ENCODE measurements at regions not wholly inside any gene's neighbourhood (a gene's known extent, or its start where the extent isn't known, plus 50 kb on each side); places are given as distances from the start of the nearest gene placed in this dataset.

GRCh38 chr9:106112935-106113334 is 418.6 kb downstream of the TMEM38B start:
- H3K36me3 ChIP-seq (replicated peaks; ENCODE audit: insufficient read depth, low read length) = no peaks in the 10 kb centered on the region
- H3K9me3 ChIP-seq (replicated peaks; ENCODE audit: insufficient read depth, low read length) = no peaks in the 10 kb centered on the region
- no peaks in the 10 kb centered on the region for H3K4me1 ChIP-seq (ENCODE audit: low read length)
- H4K20me1 ChIP-seq (ENCODE audit: insufficient read depth, low read length) = no peaks in the 10 kb centered on the region
- no peak for DNase-seq
- H3K9ac ChIP-seq (ENCODE audit: low read length) = no peak overlapping the region
- H3K4me2 ChIP-seq (ENCODE audit: low read depth, low read length) = no peak overlapping the region
- no peaks in the 10 kb centered on the region for H3K79me2 ChIP-seq (ENCODE audit: low read length)
- TF ChIP-seq EZH2 (optimal IDR thresholded peaks at IDR 0.05; ENCODE audit: low read depth, low read length) (no peak), EZH2phosphoT487 (IDR thresholded peaks at IDR 0.05; ENCODE audit: low read length) (no peak)
- TF ChIP-seq, protein P1, sequence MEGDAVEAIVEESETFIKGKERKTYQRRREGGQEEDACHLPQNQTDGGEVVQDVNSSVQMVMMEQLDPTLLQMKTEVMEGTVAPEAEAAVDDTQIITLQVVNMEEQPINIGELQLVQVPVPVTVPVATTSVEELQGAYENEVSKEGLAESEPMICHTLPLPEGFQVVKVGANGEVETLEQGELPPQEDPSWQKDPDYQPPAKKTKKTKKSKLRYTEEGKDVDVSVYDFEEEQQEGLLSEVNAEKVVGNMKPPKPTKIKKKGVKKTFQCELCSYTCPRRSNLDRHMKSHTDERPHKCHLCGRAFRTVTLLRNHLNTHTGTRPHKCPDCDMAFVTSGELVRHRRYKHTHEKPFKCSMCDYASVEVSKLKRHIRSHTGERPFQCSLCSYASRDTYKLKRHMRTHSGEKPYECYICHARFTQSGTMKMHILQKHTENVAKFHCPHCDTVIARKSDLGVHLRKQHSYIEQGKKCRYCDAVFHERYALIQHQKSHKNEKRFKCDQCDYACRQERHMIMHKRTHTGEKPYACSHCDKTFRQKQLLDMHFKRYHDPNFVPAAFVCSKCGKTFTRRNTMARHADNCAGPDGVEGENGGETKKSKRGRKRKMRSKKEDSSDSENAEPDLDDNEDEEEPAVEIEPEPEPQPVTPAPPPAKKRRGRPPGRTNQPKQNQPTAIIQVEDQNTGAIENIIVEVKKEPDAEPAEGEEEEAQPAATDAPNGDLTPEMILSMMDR (IDR thresholded peaks at IDR 0.05; ENCODE audit: low read length) = no peak
- no peak overlapping the region for H3K27ac ChIP-seq (ENCODE audit: low read length)
- H3K9me2 ChIP-seq (replicated peaks; ENCODE audit: insufficient read depth, low read length) = no peaks in the 10 kb centered on the region
- H3F3A ChIP-seq (ENCODE audit: insufficient read depth, low read length) = no peaks in the 10 kb centered on the region
- no peak overlapping the region for H3K4me3 ChIP-seq (ENCODE audit: low read length)
- no peaks in the 10 kb centered on the region for H3K27me3 ChIP-seq (replicated peaks; ENCODE audit: insufficient read depth, low read length)
- H2AFZ ChIP-seq (ENCODE audit: low read length) = no peak overlapping the region

DNA sequence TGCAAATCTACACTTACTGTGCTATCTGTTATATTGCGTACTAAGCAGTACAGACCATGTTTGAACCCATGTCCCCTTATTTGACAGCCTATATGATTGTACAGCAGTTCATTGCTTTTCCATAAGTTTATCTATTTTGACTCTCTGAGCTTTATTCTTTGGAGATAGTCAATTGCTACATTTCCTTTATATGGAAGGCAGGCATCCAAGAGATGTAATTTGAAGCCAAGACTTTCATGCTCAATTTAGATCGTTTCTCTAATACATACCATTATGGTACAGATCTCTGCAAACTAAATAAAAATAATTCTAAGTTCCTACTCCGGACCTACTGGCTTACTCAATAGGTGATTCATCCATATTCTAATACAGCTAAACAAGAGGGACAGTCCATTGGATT is 424.8 kb downstream of the TMEM38B start:
- Histone ChIP-seq H3K27ac (ENCODE audit: low read length) (no peak overlapping the region), H2AFZ (ENCODE audit: low read length) (no peak overlapping the region), H3K9ac (ENCODE audit: low read length) (no peak overlapping the region), H4K20me1 (ENCODE audit: insufficient read depth, low read length) (no peaks in the 10 kb centered on the region), H3K4me3 (ENCODE audit: low read length) (no peak overlapping the region), H3K36me3 (replicated peaks; ENCODE audit: insufficient read depth, low read length) (no peaks in the 10 kb centered on the region), H3K27me3 (replicated peaks; ENCODE audit: insufficient read depth, low read length) (no peaks in the 10 kb centered on the region), H3K9me3 (replicated peaks; ENCODE audit: insufficient read depth, low read length) (no peaks in the 10 kb centered on the region), H3K4me1 (ENCODE audit: low read length) (no peaks in the 10 kb centered on the region), H3K9me2 (replicated peaks; ENCODE audit: insufficient read depth, low read length) (no peaks in the 10 kb centered on the region), H3K4me2 (ENCODE audit: low read depth, low read length) (no peak overlapping the region), H3K79me2 (ENCODE audit: low read length) (no peaks in the 10 kb centered on the region), H3F3A (ENCODE audit: insufficient read depth, low read length) (no peaks in the 10 kb centered on the region)
- TF ChIP-seq EZH2 (optimal IDR thresholded peaks at IDR 0.05; ENCODE audit: low read depth, low read length) (no peak), EZH2phosphoT487 (IDR thresholded peaks at IDR 0.05; ENCODE audit: low read length) (no peak)
- TF ChIP-seq, protein P1 (IDR thresholded peaks at IDR 0.05; ENCODE audit: low read length) = no peak
- no peak for DNase-seq

DNA sequence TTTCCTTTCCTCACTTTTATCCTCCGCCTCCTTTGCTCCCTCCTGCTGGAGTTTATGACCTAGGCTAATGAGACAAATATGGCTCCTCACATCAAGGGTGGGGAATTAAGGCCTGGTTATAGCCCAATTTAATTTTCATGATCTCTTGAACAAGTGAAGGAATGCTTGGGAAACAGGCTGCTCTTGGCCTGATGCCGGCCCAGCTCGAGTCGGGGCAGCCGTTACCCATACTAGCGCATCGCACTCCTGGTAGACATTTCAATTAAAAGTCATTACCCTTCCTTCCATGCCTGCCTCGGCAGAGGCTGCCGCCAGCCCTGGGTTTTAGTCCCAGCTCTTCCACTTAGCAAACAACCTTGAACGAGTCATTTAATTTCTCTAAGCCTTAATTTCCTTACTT is 425.7 kb downstream of the TMEM38B start:
- H3F3A ChIP-seq (ENCODE audit: insufficient read depth, low read length) = no peaks in the 10 kb centered on the region
- no peaks in the 10 kb centered on the region for H3K4me1 ChIP-seq (ENCODE audit: low read length)
- H3K4me3 ChIP-seq (ENCODE audit: low read length) = no peak overlapping the region
- no peaks in the 10 kb centered on the region for H3K9me3 ChIP-seq (replicated peaks; ENCODE audit: insufficient read depth, low read length)
- no peaks in the 10 kb centered on the region for H3K79me2 ChIP-seq (ENCODE audit: low read length)
- no peak for DNase-seq
- H4K20me1 ChIP-seq (ENCODE audit: insufficient read depth, low read length) = no peaks in the 10 kb centered on the region
- H3K36me3 ChIP-seq (replicated peaks; ENCODE audit: insufficient read depth, low read length) = no peaks in the 10 kb centered on the region
- no peaks in the 10 kb centered on the region for H3K9me2 ChIP-seq (replicated peaks; ENCODE audit: insufficient read depth, low read length)
- TF ChIP-seq EZH2phosphoT487 (IDR thresholded peaks at IDR 0.05; ENCODE audit: low read length) (no peak), EZH2 (optimal IDR thresholded peaks at IDR 0.05; ENCODE audit: low read depth, low read length) (no peak)
- TF ChIP-seq, protein P1 (IDR thresholded peaks at IDR 0.05; ENCODE audit: low read length) = no peak
- H3K4me2 ChIP-seq (ENCODE audit: low read depth, low read length) = no peak overlapping the region
- H2AFZ ChIP-seq (ENCODE audit: low read length) = no peak overlapping the region
- no peak overlapping the region for H3K9ac ChIP-seq (ENCODE audit: low read length)
- H3K27me3 ChIP-seq (replicated peaks; ENCODE audit: insufficient read depth, low read length) = no peaks in the 10 kb centered on the region
- H3K27ac ChIP-seq (ENCODE audit: low read length) = no peak overlapping the region

Data from MM.1S (cell line).